Activated CD4-positive, alpha-beta T cell treated with anti-CD3 and anti-CD28 coated beads, Interleukin-2, amount 10 ng/mL, durations not matched to agents 7 days and 5 days (primary cell): ENCODE measurements at regions not wholly inside any gene's neighbourhood (a gene's known extent, or its start where the extent isn't known, plus 50 kb on each side); places are given as distances from the start of the nearest gene placed in this dataset.

Experiments
- CTCF ChIA-PET: fragments of 350-600 bp; sonication (Branson Sonifier 250); formaldehyde crosslinking; loops from one replicate; lab custom pipeline; 2021; ENCODE audit warnings: antibody characterized with exemption; lab: Charles Lee
- POLR2A ChIA-PET: fragments of 350-600 bp; sonication (Branson Sonifier 250); formaldehyde crosslinking; loops from one replicate; lab custom pipeline; 2021; ENCODE audit warnings: antibody characterized with exemption; lab: Charles Lee
- DNase-seq: peaks from one replicate; pipeline ENCODE4 v3.0.0-alpha.2; 2020
- H3K27ac Mint-ChIP-seq: one replicate; pipeline ENCODE4 v1.8.0; 2021; ENCODE audit warnings: mild to moderate bottlenecking, moderate library complexity, mixed read lengths
- H3K27me3 Mint-ChIP-seq: one replicate; pipeline ENCODE4 v1.8.0; 2021; ENCODE audit warnings: mixed read lengths
- H3K36me3 Mint-ChIP-seq: one replicate; pipeline ENCODE4 v1.8.0; 2021; ENCODE audit warnings: low read depth, mixed read lengths
- H3K4me1 Mint-ChIP-seq: one replicate; pipeline ENCODE4 v1.8.0; 2021; ENCODE audit warnings: mixed read lengths
- H3K4me3 Mint-ChIP-seq: one replicate; pipeline ENCODE4 v1.8.0; 2021; ENCODE audit warnings: mild to moderate bottlenecking, moderate library complexity, mixed read lengths
- H3K9me3 Mint-ChIP-seq: one replicate; pipeline ENCODE4 v1.8.0; 2021; ENCODE audit warnings: mixed read lengths

- no peaks in the 10 kb centered on the region for H3K36me3 Mint-ChIP-seq
- ChIA-PET CTCF (no interaction called here), POLR2A (no interaction called here)
- no peaks in the 10 kb centered on the region for H3K9me3 Mint-ChIP-seq
- H3K4me3 Mint-ChIP-seq = no peak overlapping the region
- H3K27ac Mint-ChIP-seq = no peak overlapping the region
- no peaks in the 10 kb centered on the region for H3K27me3 Mint-ChIP-seq
- peaks cover 12% of the 10 kb centered on the region for H3K4me1 Mint-ChIP-seq
- no peak for DNase-seq
Measured at GRCh38 chr6:14282854-14283505, 165.4 kb downstream of the CD83 start.

- ChIA-PET POLR2A (no interaction called here), CTCF (no interaction called here)
- no peak for DNase-seq
- H3K9me3 Mint-ChIP-seq = no peaks in the 10 kb centered on the region
- H3K4me1 Mint-ChIP-seq = peaks cover 6% of the 10 kb centered on the region
- H3K4me3 Mint-ChIP-seq = no peak overlapping the region
- H3K27ac Mint-ChIP-seq = no peak overlapping the region
- no peaks in the 10 kb centered on the region for H3K36me3 Mint-ChIP-seq
- no peaks in the 10 kb centered on the region for H3K27me3 Mint-ChIP-seq
Measured at GRCh38 chr6:14283600-14284235, 166.1 kb downstream of the CD83 start.

- ChIA-PET POLR2A (no interaction called here), CTCF (interaction anchor here (0.6 kb wide), 1 partner anchor 21 kb away, joined by 3 read pairs; no protein-coding TSS in a partner anchor)
- Mint-ChIP-seq H3K27me3 (no peaks in the 10 kb centered on the region), H3K4me3 (no peak overlapping the region), H3K4me1 (peaks cover 9% of the 10 kb centered on the region), H3K9me3 (peaks cover 3% of the 10 kb centered on the region), H3K27ac (no peak overlapping the region), H3K36me3 (peaks cover 3% of the 10 kb centered on the region)
- DNase-seq = no peak
Measured at GRCh38 chr6:14284969-14285590, 167.5 kb downstream of the CD83 start.

- no peak overlapping the region for H3K4me3 Mint-ChIP-seq
- DNase-seq = no peak
- POLR2A ChIA-PET = no interaction called here
- no peaks in the 10 kb centered on the region for H3K27me3 Mint-ChIP-seq
- H3K4me1 Mint-ChIP-seq = peaks cover 19% of the 10 kb centered on the region
- H3K36me3 Mint-ChIP-seq = peaks cover 3% of the 10 kb centered on the region
- peaks cover 3% of the 10 kb centered on the region for H3K9me3 Mint-ChIP-seq
- CTCF ChIA-PET = no interaction called here
- no peak overlapping the region for H3K27ac Mint-ChIP-seq
Measured at GRCh38 chr6:14286144-14286543, 168.6 kb downstream of the CD83 start.

- Mint-ChIP-seq H3K4me3 (no peak overlapping the region), H3K27ac (no peak overlapping the region), H3K36me3 (peaks cover 3% of the 10 kb centered on the region), H3K27me3 (no peaks in the 10 kb centered on the region), H3K4me1 (peaks cover 19% of the 10 kb centered on the region), H3K9me3 (peaks cover 3% of the 10 kb centered on the region)
- CTCF ChIA-PET = no interaction called here
- POLR2A ChIA-PET = no interaction called here
- DNase-seq = no peak
Measured at GRCh38 chr6:14286634-14287428, 169.3 kb downstream of the CD83 start.

GRCh38 chr6:14287707-14288106 is 170.1 kb downstream of the CD83 start:
- H3K9me3 Mint-ChIP-seq = peaks cover 3% of the 10 kb centered on the region
- H3K4me1 Mint-ChIP-seq = peaks cover 22% of the 10 kb centered on the region
- H3K4me3 Mint-ChIP-seq = no peak overlapping the region
- CTCF ChIA-PET = interaction anchor here (1.2 kb wide), 1 partner anchor 9 kb away, joined by 4 read pairs; no protein-coding TSS in a partner anchor
- H3K36me3 Mint-ChIP-seq = peaks cover 3% of the 10 kb centered on the region
- DNase-seq = no peak
- no peaks in the 10 kb centered on the region for H3K27me3 Mint-ChIP-seq
- H3K27ac Mint-ChIP-seq = no peak overlapping the region
- POLR2A ChIA-PET = no interaction called here

GRCh38 chr6:14288910-14289309 is 171.3 kb downstream of the CD83 start:
- H3K4me3 Mint-ChIP-seq = no peak overlapping the region
- ChIA-PET POLR2A (no interaction called here), CTCF (interaction anchor here (1.2 kb wide), 1 partner anchor 10 kb away, joined by 4 read pairs; no protein-coding TSS in a partner anchor)
- H3K4me1 Mint-ChIP-seq = peaks cover 22% of the 10 kb centered on the region
- H3K27me3 Mint-ChIP-seq = no peaks in the 10 kb centered on the region
- no peak for DNase-seq
- H3K36me3 Mint-ChIP-seq = peaks cover 3% of the 10 kb centered on the region
- H3K9me3 Mint-ChIP-seq = peaks cover 3% of the 10 kb centered on the region
- no peak overlapping the region for H3K27ac Mint-ChIP-seq

- Mint-ChIP-seq H3K9me3 (peaks cover 3% of the 10 kb centered on the region), H3K36me3 (peaks cover 3% of the 10 kb centered on the region), H3K4me3 (no peak overlapping the region), H3K27me3 (no peaks in the 10 kb centered on the region), H3K27ac (peak overlapping the region; percentile 71), H3K4me1 (peaks cover 22% of the 10 kb centered on the region)
- ChIA-PET CTCF (interaction anchor here (0.7 to 1.3 kb wide), 3 partner anchors 10 to 1379 kb away, joined by 3 to 4 read pairs (median 4); no protein-coding TSS in a partner anchor), POLR2A (no interaction called here)
- peak; percentile 13 for DNase-seq
Measured at GRCh38 chr6:14290041-14290771, 172.6 kb downstream of the CD83 start.

- H3K36me3 Mint-ChIP-seq = peaks cover 3% of the 10 kb centered on the region
- H3K9me3 Mint-ChIP-seq = peaks cover 3% of the 10 kb centered on the region
- no peak overlapping the region for H3K4me3 Mint-ChIP-seq
- H3K27me3 Mint-ChIP-seq = no peaks in the 10 kb centered on the region
- peak overlapping the region; percentile 71 for H3K27ac Mint-ChIP-seq
- CTCF ChIA-PET = interaction anchor here (1.2 to 1.3 kb wide), 2 partner anchors 44 to 80 kb away, joined by 3 read pairs; no protein-coding TSS in a partner anchor
- H3K4me1 Mint-ChIP-seq = peaks cover 22% of the 10 kb centered on the region
- DNase-seq = no peak
- POLR2A ChIA-PET = no interaction called here
Measured at GRCh38 chr6:14290772-14291330, 173.3 kb downstream of the CD83 start.

GRCh38 chr6:14291331-14291730 is 173.8 kb downstream of the CD83 start:
- Mint-ChIP-seq H3K4me3 (no peak overlapping the region), H3K27ac (no peak overlapping the region), H3K9me3 (peaks cover 3% of the 10 kb centered on the region), H3K4me1 (peaks cover 22% of the 10 kb centered on the region), H3K27me3 (no peaks in the 10 kb centered on the region), H3K36me3 (peaks cover 3% of the 10 kb centered on the region)
- CTCF ChIA-PET = interaction anchor here (1.2 to 1.3 kb wide), 2 partner anchors 44 to 81 kb away, joined by 3 read pairs; no protein-coding TSS in a partner anchor
- no peak for DNase-seq
- POLR2A ChIA-PET = no interaction called here

- CTCF ChIA-PET = interaction anchor here (1.0 to 1.2 kb wide), 2 partner anchors 82 to 272 kb away, joined by 3 read pairs; no protein-coding TSS in a partner anchor
- peaks cover 3% of the 10 kb centered on the region for H3K36me3 Mint-ChIP-seq
Measured at GRCh38 chr6:14292119-14292518, 174.5 kb downstream of the CD83 start.

More at GRCh38 chr6:14292119-14292518, 174.5 kb downstream of the CD83 start:
- POLR2A ChIA-PET = no interaction called here
- no peaks in the 10 kb centered on the region for H3K27me3 Mint-ChIP-seq
- peaks cover 22% of the 10 kb centered on the region for H3K4me1 Mint-ChIP-seq
- DNase-seq = no peak
- H3K4me3 Mint-ChIP-seq = no peak overlapping the region
- H3K9me3 Mint-ChIP-seq = peaks cover 3% of the 10 kb centered on the region
- H3K27ac Mint-ChIP-seq = no peak overlapping the region
